GM10266 (cell line): ENCODE measurements at regions not wholly inside any gene's neighbourhood (a gene's known extent, or its start where the extent isn't known, plus 50 kb on each side); places are given as distances from the start of the nearest gene placed in this dataset.

Source experiments
- DNase-seq: peaks from one replicate; pipeline ENCODE4 v3.0.0; 2012; ENCODE audit errors: extremely low spot score
- CTCF ChIP-seq: IDR thresholded peaks from 2 replicates; pipeline ENCODE4 v1.5.1; 2012; ENCODE audit warnings: mild to moderate bottlenecking, low read depth; ENCODE audit not compliant: control insufficient read depth, insufficient read depth; ENCODE audit errors: missing control alignments

- TF ChIP-seq CTCF, result no peak
- DNase-seq, result no peak
These were observed 312.4 kb downstream of the MTX2 start for GRCh38 chr2:176581557-176582165.

- DNase-seq, result no peak
- TF ChIP-seq CTCF, result no peak
These were observed 312.9 kb downstream of the MTX2 start for GRCh38 chr2:176582176-176582575.

- no peak for DNase-seq
These were observed 313.8 kb downstream of the MTX2 start for GRCh38 chr2:176582990-176583481.

GRCh38 chr2:176583607-176584006, 314.4 kb downstream of the MTX2 start:
- DNase-seq, result no peak
- TF ChIP-seq CTCF, result no peak

More at GRCh38 chr2:176582990-176583481, 313.8 kb downstream of the MTX2 start:
- TF ChIP-seq CTCF, result no peak

GRCh38 chr2:176584333-176584732, 315.1 kb downstream of the MTX2 start:
- no peak for DNase-seq

GRCh38 chr2:176585291-176585690, 316.0 kb downstream of the MTX2 start:
- DNase-seq, result no peak
- no peak for TF ChIP-seq CTCF

More at GRCh38 chr2:176584333-176584732, 315.1 kb downstream of the MTX2 start:
- TF ChIP-seq CTCF, result no peak

GRCh38 chr2:176585791-176586190, 316.5 kb downstream of the MTX2 start:
- no peak for TF ChIP-seq CTCF
- no peak for DNase-seq
